ENCODE measurements at regions not wholly inside any gene's neighbourhood (a gene's known extent, or its start where the extent isn't known, plus 50 kb on each side); places are given as distances from the start of the nearest gene placed in this dataset.

GRCh38 chr2:239853706-239854327 lies 171.3 kb downstream of the NDUFA10 start:
- intact Hi-C loops (cut with micrococcal nuclease), result no loop called here
- Histone ChIP-seq H3K27me3 (ENCODE audit: control insufficient read depth in 2 of 2, insufficient read depth in 2 of 2, low read length in 2 of 2) (peaks cover 4 to 6% of the 10 kb centered on the region in 2 donors), H3K79me2 (ENCODE audit: insufficient read depth, low read length) (no peaks in the 10 kb centered on the region), H3K36me3 (replicated peaks in 1 of 2; ENCODE audit: control insufficient read depth in 1 of 2, insufficient read depth in 2 of 2, low read length in 2 of 2) (no peaks in the 10 kb centered on the region), H3K27ac (ENCODE audit: low read depth in 1 of 2, low read length in 2 of 2) (no peak overlapping the region), H4K20me1 (ENCODE audit: insufficient read depth, low read length) (no peaks in the 10 kb centered on the region), H3K4me2 (replicated peaks; ENCODE audit: extremely low read depth, low read length, poor library complexity, severe bottlenecking) (no peak overlapping the region), H3K9me3 (replicated peaks in 1 of 2; ENCODE audit: control insufficient read depth in 1 of 2, insufficient read depth in 1 of 2, low read length in 2 of 2) (peaks cover 10 to 12% of the 10 kb centered on the region in 2 donors), H2AFZ (ENCODE audit: insufficient read depth, low read depth, low read length, poor library complexity, severe bottlenecking) (no peak overlapping the region), H3K4me3 (replicated peaks in 1 of 3; ENCODE audit: low read depth in 2 of 3, low read length in 3 of 3) (no peak overlapping the region), H3K9ac (ENCODE audit: insufficient read depth, low read length, poor library complexity, severe bottlenecking) (no peak overlapping the region), H3K4me1 (ENCODE audit: control insufficient read depth in 1 of 2, insufficient read depth in 2 of 2, low read length in 2 of 2) (no peaks in the 10 kb centered on the region)
- H3K4me3 Mint-ChIP-seq, result no peak overlapping the region
- DNase-seq, result no peak
- H3K9me3 Mint-ChIP-seq, result peaks cover 11 to 31% (median 21%) of the 10 kb centered on the region in 7 donors
- TF ChIP-seq, protein P1, sequence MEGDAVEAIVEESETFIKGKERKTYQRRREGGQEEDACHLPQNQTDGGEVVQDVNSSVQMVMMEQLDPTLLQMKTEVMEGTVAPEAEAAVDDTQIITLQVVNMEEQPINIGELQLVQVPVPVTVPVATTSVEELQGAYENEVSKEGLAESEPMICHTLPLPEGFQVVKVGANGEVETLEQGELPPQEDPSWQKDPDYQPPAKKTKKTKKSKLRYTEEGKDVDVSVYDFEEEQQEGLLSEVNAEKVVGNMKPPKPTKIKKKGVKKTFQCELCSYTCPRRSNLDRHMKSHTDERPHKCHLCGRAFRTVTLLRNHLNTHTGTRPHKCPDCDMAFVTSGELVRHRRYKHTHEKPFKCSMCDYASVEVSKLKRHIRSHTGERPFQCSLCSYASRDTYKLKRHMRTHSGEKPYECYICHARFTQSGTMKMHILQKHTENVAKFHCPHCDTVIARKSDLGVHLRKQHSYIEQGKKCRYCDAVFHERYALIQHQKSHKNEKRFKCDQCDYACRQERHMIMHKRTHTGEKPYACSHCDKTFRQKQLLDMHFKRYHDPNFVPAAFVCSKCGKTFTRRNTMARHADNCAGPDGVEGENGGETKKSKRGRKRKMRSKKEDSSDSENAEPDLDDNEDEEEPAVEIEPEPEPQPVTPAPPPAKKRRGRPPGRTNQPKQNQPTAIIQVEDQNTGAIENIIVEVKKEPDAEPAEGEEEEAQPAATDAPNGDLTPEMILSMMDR (IDR thresholded peaks at IDR 0.05), result no peak
- H3K27me3 Mint-ChIP-seq (ENCODE audit: low read depth in 3 of 3), result peaks cover 9 to 30% (median 27%) of the 10 kb centered on the region in 3 donors
- H3K4me1 Mint-ChIP-seq, result peaks cover 3% of the 10 kb centered on the region
- 86% methylated on average over 6 of the region's 8 CpGs for WGBS (ENCODE audit: insufficient coverage)
- no peaks in the 10 kb centered on the region for H3K36me3 Mint-ChIP-seq
- H3K27ac Mint-ChIP-seq, result no peak overlapping the region

DNA sequence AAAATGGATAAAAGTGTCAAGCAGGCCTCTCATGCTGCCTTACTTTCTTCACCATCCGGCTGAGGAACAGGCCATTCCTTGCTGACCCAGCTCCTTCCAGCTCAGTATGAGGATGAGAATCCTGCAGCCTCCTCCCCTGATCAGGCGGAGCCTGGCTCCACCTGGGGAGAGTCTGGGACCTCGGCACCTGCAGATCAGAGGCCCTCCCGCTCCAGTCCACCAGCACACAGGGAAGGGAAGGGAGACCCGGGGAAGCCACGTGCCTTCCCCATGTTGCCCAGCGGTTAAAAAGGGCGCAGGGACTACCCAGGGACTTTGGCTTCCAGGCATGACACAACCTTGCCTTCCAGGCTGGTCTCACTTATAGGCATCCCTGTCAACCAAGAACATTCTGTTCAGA lies 172.0 kb downstream of the NDUFA10 start:
- peaks cover 12 to 27% (median 20%) of the 10 kb centered on the region in 3 donors for H3K27me3 Mint-ChIP-seq (ENCODE audit: low read depth in 3 of 3)

More for the DNA sequence above, 172.0 kb downstream of the NDUFA10 start:
- Histone ChIP-seq H3K4me3 (replicated peaks in 1 of 3; ENCODE audit: low read depth in 2 of 3, low read length in 3 of 3) (no peak overlapping the region), H3K9ac (ENCODE audit: insufficient read depth, low read length, poor library complexity, severe bottlenecking) (no peak overlapping the region), H3K4me1 (ENCODE audit: control insufficient read depth in 1 of 2, insufficient read depth in 2 of 2, low read length in 2 of 2) (no peaks in the 10 kb centered on the region), H3K27me3 (ENCODE audit: control insufficient read depth in 2 of 2, insufficient read depth in 2 of 2, low read length in 2 of 2) (peaks cover 0 to under 1% of the 10 kb centered on the region in 2 donors), H2AFZ (ENCODE audit: insufficient read depth, low read depth, low read length, poor library complexity, severe bottlenecking) (no peak overlapping the region), H3K36me3 (replicated peaks in 1 of 2; ENCODE audit: control insufficient read depth in 1 of 2, insufficient read depth in 2 of 2, low read length in 2 of 2) (no peaks in the 10 kb centered on the region), H4K20me1 (ENCODE audit: insufficient read depth, low read length) (no peaks in the 10 kb centered on the region), H3K79me2 (ENCODE audit: insufficient read depth, low read length) (no peaks in the 10 kb centered on the region), H3K9me3 (replicated peaks in 1 of 2; ENCODE audit: control insufficient read depth in 1 of 2, insufficient read depth in 1 of 2, low read length in 2 of 2) (peaks cover 10 to 12% of the 10 kb centered on the region in 2 donors), H3K4me2 (replicated peaks; ENCODE audit: extremely low read depth, low read length, poor library complexity, severe bottlenecking) (no peak overlapping the region), H3K27ac (ENCODE audit: low read depth in 1 of 2, low read length in 2 of 2) (no peak overlapping the region)
- Mint-ChIP-seq H3K9me3 (peaks cover 11 to 31% (median 21%) of the 10 kb centered on the region in 7 donors), H3K4me3 (no peak overlapping the region), H3K36me3 (no peaks in the 10 kb centered on the region), H3K27ac (no peak overlapping the region), H3K4me1 (peaks cover 2% of the 10 kb centered on the region)
- 97% methylated on average over 6 of the region's 8 CpGs for WGBS (ENCODE audit: insufficient coverage)
- intact Hi-C loops (cut with micrococcal nuclease), result no loop called here
- no peak for DNase-seq
- TF ChIP-seq, protein P1 (IDR thresholded peaks at IDR 0.05), result no peak
